ENCODE measurements at regions not wholly inside any gene's neighbourhood (a gene's known extent, or its start where the extent isn't known, plus 50 kb on each side); places are given as distances from the start of the nearest gene placed in this dataset.
A peak's percentile ranks its signal among the peaks of the same experiment; 100 is the strongest.

DNA sequence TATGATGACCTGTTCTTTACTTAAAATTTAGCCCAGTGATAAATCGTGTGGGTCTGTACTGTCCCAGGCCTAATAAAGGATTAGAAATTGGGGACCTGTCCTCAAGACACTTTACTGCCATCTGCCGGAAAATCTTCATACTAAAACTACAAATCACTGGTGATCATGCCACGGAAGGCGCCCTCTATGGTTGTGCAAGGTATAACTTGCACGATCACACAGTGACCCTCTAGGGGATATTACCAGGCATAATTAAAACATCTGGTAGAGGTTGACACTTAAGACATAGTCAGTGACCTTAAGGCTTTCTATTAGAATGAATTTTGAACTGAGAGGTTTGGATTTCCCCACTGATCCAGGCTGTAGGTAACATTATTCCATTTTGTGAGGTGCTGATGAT lies 172.6 kb downstream of the BMP2 start:
- peak; percentile 10 for DNase-seq
- in situ Hi-C loops (cut with HindIII; ENCODE audit: low pct_ligation_motif_present, low pct_unique_long_range_greater_than_20kb, low sequenced_read_pairs) = no loop called here

DNA sequence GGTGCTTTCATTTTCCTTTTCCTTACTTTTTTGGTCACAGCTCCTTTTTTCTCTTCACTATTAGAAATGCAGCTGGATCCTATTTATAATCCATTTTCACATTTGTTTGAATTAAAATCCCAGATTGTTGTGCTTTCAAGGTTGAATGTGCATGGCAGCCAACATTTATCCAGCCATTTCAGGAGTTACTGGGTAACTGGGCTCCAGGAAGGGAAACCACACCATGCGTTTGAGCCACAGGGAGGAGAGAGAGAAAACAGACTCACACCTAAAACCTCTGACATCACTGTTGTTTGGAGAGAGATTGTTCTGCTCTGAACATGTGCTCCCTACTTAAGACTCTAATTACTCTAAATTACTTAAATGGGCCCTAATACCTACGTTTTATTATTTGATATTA lies 173.4 kb downstream of the BMP2 start:
- DNase-seq = no peak
- in situ Hi-C loops (cut with HindIII; ENCODE audit: low pct_ligation_motif_present, low pct_unique_long_range_greater_than_20kb, low sequenced_read_pairs) = no loop called here

GRCh38 chr20:6941571-6941970 lies 174.1 kb downstream of the BMP2 start:
- in situ Hi-C loops (cut with HindIII; ENCODE audit: low pct_ligation_motif_present, low pct_unique_long_range_greater_than_20kb, low sequenced_read_pairs) = no loop called here
- no peak for DNase-seq

- no peak for DNase-seq
- in situ Hi-C loops (cut with HindIII; ENCODE audit: low pct_ligation_motif_present, low pct_unique_long_range_greater_than_20kb, low sequenced_read_pairs) = no loop called here
Observed at GRCh38 chr20:6942266-6942665, 174.8 kb downstream of the BMP2 start.

- in situ Hi-C loops (cut with HindIII; ENCODE audit: low pct_ligation_motif_present, low pct_unique_long_range_greater_than_20kb, low sequenced_read_pairs) = no loop called here
- no peak for DNase-seq
Observed at GRCh38 chr20:6944292-6944691, 176.8 kb downstream of the BMP2 start.

GRCh38 chr20:6953611-6954010 lies 186.1 kb downstream of the BMP2 start:
- no peak for DNase-seq
- in situ Hi-C loops (cut with HindIII; ENCODE audit: low pct_ligation_motif_present, low pct_unique_long_range_greater_than_20kb, low sequenced_read_pairs) = no loop called here

DNA sequence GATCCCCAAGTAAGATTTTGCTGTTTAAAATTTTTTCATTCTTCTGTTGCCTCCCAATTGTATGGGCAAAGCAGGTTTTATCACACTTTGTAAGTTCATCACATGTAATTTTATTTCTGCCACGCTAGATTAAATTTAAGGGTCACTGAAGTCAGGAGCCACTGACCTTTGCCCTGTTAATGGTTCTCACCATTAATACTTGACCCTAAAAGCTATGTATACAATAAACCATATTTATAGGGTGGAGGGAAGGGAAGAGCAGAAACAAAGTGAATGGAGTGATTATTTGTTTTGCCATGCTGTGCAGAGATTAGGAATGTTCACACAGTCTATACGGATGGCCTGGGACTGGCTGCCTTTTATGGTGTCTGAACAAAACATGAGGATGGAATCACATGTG lies 186.7 kb downstream of the BMP2 start:
- DNase-seq = no peak
- in situ Hi-C loops (cut with HindIII; ENCODE audit: low pct_ligation_motif_present, low pct_unique_long_range_greater_than_20kb, low sequenced_read_pairs) = no loop called here

GRCh38 chr20:6956056-6956455 lies 188.6 kb downstream of the BMP2 start:
- no peak for DNase-seq
- in situ Hi-C loops (cut with HindIII; ENCODE audit: low pct_ligation_motif_present, low pct_unique_long_range_greater_than_20kb, low sequenced_read_pairs) = no loop called here

- DNase-seq = no peak
- in situ Hi-C loops (cut with HindIII; ENCODE audit: low pct_ligation_motif_present, low pct_unique_long_range_greater_than_20kb, low sequenced_read_pairs) = no loop called here
Observed at GRCh38 chr20:6956574-6956973, 189.1 kb downstream of the BMP2 start.

DNA sequence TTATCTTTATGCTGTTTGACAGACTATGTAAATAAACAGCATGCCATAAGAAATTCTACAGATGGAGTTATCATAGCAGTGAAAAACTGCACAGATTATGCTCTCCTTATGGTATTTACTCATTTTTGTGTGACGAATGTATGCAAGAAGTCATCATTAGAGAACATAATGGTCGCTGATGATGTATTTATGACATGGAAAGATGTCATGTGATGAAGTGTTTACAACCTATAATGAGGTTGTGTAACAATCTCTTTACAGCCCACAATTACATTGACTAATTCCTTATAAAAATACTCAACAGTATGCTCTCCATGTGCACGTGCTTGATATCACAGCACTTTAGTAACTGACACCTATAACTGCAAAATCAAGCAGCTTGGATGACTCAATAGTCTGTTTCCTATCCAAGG lies 192.4 kb downstream of the BMP2 start:
- in situ Hi-C loops (cut with HindIII; ENCODE audit: low pct_ligation_motif_present, low pct_unique_long_range_greater_than_20kb, low sequenced_read_pairs) = no loop called here
- DNase-seq = no peak

GRCh38 chr20:6966721-6967120 lies 199.2 kb downstream of the BMP2 start:
- in situ Hi-C loops (cut with HindIII; ENCODE audit: low pct_ligation_motif_present, low pct_unique_long_range_greater_than_20kb, low sequenced_read_pairs) = no loop called here
- DNase-seq = no peak

GRCh38 chr20:6974838-6975237 lies 207.4 kb downstream of the BMP2 start:
- no peak for DNase-seq
- in situ Hi-C loops (cut with HindIII; ENCODE audit: low pct_ligation_motif_present, low pct_unique_long_range_greater_than_20kb, low sequenced_read_pairs) = no loop called here

DNA sequence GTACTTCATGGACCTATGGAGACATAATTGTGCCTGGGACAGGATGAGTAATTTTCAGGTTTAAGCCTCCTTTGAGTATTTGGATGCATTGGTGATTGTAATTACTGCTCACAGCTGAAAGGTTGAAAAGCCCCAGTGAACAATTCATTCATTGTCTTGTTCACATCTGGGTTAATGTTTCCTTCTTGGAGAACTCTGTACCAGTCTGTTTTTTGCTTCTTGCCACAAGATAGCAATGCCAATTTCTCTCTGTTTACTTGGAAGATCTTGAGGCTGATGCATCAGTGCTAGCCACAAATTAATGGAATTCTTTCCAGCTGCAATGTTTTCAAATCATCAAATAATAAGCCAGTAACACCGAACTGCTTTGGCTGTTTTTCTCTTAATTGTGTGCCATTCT lies 207.8 kb downstream of the BMP2 start:
- in situ Hi-C loops (cut with HindIII; ENCODE audit: low pct_ligation_motif_present, low pct_unique_long_range_greater_than_20kb, low sequenced_read_pairs) = no loop called here

GRCh38 chr20:6976106-6976900 lies 208.8 kb downstream of the BMP2 start:
- no peak for DNase-seq
- in situ Hi-C loops (cut with HindIII; ENCODE audit: low pct_ligation_motif_present, low pct_unique_long_range_greater_than_20kb, low sequenced_read_pairs) = no loop called here

More for the DNA sequence above, 207.8 kb downstream of the BMP2 start:
- DNase-seq = no peak

DNA sequence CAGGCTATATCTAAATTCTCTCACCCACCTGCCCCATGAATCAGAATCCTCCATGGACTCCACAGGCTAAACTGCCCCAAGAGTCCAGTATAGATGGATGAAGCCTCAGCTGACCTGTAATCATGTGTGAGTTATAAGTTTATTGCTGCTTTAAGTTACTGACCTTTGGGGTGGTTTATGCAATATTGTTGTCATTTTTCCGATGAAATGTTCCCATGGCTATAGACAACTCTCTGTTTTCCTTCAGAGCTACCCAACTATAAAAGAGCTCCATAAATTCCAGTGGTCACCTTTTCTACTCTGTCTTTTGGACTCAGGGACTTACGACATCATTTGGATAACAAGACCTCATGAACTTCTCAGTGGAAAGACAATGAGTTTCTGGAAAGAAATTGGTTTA lies 212.1 kb downstream of the BMP2 start:
- in situ Hi-C loops (cut with HindIII; ENCODE audit: low pct_ligation_motif_present, low pct_unique_long_range_greater_than_20kb, low sequenced_read_pairs) = no loop called here
- no peak for DNase-seq

DNA sequence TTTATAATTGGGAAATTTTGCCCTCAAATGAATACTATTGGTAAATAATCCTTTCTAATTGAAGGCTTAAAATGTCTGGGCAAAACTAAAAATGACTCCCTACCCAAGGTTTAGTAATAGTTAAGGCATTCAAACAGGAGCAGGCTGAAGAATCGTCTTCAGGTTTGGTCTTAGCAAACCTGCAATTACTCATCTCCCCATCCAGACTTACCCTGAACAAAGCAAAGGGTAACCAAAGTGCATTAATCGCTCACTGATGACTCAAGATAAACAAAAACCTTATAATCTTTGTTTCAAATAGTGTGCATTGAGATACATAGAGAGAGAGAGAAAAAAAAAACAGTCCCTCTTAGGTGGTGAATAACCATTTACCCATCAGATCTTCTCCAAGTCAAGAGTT lies 225.5 kb downstream of the BMP2 start:
- in situ Hi-C loops (cut with HindIII; ENCODE audit: low pct_ligation_motif_present, low pct_unique_long_range_greater_than_20kb, low sequenced_read_pairs) = no loop called here
- DNase-seq = no peak

DNA sequence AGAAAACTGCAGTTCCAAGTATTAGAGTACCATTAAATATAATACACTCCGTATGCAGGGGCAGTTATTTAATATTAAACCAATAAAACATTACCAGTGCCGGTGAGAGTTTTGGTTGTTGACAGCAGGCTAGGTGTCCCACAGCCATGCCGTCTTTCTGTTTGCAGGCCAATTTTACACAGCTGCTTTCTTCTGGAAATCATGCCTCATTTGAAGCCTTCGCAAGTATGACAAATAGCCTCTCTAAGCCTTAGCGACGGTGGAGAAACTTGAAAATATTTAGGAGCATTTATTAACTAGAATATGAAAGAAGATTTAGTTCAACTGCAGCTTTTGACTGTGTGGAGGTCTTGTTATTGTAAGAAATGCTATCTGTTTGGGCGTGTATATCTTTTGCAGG lies 226.0 kb downstream of the BMP2 start:
- in situ Hi-C loops (cut with HindIII; ENCODE audit: low pct_ligation_motif_present, low pct_unique_long_range_greater_than_20kb, low sequenced_read_pairs) = no loop called here
- no peak for DNase-seq

DNA sequence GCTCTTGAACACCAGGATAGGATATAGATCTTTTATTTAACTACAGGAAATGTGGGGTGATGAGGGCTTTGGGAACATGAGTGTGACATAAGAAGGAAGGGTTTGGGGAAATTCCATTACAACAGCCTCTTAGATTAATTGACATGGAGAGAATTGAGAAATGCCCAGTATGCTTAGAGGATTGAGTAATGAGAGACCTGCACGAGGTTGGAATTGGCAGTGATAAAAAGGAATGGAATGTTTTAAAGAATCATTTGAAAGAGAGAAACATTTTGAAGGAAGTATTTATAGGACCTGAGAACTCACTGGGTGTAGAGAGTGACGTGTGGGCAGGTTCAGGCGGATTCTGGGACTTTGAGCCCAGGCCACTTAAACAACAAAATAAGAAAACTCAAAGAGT lies 227.0 kb downstream of the BMP2 start:
- no peak for DNase-seq
- in situ Hi-C loops (cut with HindIII; ENCODE audit: low pct_ligation_motif_present, low pct_unique_long_range_greater_than_20kb, low sequenced_read_pairs) = no loop called here

DNA sequence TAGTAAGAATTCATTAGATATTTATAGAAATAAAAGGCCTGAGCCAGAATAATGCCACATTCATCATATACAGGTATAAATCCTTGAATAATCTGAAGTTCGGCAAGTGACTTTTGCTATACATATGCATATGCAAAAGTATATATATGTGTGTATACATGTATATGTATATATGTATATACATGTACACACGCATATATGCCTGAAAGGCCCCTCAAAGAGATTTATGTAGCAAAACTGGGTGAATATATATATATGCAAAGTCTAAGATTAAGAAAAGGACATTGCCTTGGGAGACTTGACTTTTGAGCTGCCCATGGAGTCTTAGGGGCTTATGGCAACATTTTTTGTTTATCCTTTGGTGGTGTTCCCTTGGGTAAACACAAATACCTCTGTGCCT lies 231.4 kb downstream of the BMP2 start:
- in situ Hi-C loops (cut with HindIII; ENCODE audit: low pct_ligation_motif_present, low pct_unique_long_range_greater_than_20kb, low sequenced_read_pairs) = no loop called here
- no peak for DNase-seq

DNA sequence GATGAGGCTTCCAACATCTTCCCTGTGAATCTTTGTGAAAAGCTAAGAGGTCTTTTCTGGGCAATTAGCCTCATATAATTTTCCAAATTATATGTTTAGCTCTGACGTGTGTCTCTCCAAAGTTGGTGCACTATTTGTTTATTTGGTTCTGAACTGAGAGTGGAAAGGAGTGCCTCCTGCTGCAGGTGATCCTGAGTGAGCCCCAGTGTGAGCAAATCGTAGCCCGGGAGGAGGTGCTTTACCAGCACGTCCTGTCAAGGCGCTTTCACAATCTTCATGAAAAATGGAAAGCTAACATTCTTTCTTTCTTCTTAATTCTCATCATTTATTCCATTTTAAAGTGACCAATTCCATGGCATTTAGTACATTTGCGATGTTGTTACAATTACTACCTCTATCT lies 231.9 kb downstream of the BMP2 start:
- in situ Hi-C loops (cut with HindIII; ENCODE audit: low pct_ligation_motif_present, low pct_unique_long_range_greater_than_20kb, low sequenced_read_pairs) = no loop called here
- DNase-seq = no peak

GRCh38 chr20:7003598-7003997 lies 236.1 kb downstream of the BMP2 start:
- in situ Hi-C loops (cut with HindIII; ENCODE audit: low pct_ligation_motif_present, low pct_unique_long_range_greater_than_20kb, low sequenced_read_pairs) = no loop called here
- no peak for DNase-seq

All from ACHN (cell line).